BJ (cell line): ENCODE measurements at regions not wholly inside any gene's neighbourhood (a gene's known extent, or its start where the extent isn't known, plus 50 kb on each side); places are given as distances from the start of the nearest gene placed in this dataset.

Experiments used
- CTCF ChIA-PET: fragments of 350-600 bp; formaldehyde crosslinking; extraction: SDS; loops from one replicate; lab custom pipeline; 2021; ENCODE audit warnings: antibody characterized with exemption, inconsistent platforms; lab: Yijun Ruan, JAX
- POLR2A ChIA-PET: fragments of 300-600 bp; sonication (Branson Sonifier 250); formaldehyde crosslinking; extraction: SDS; loops from one replicate; lab custom pipeline; 2021; ENCODE audit warnings: antibody characterized with exemption; lab: Charles Lee
- DNase-seq: peaks from one replicate; pipeline ENCODE4 v3.0.0-alpha.2; 2011; ENCODE audit warnings: low read depth
- H3K27me3 ChIP-seq: 2 replicates; pipeline ENCODE4 v1.6.0; 2011; ENCODE audit warnings: low read length; ENCODE audit not compliant: control insufficient read depth, insufficient read depth
- H3K36me3 ChIP-seq: 2 replicates; pipeline ENCODE4 v1.5.1; 2011; ENCODE audit warnings: low read length; ENCODE audit not compliant: control insufficient read depth, insufficient read depth
- H3K4me3 ChIP-seq: 2 replicates; pipeline ENCODE4 v1.5.1; 2011; ENCODE audit warnings: low read depth, mild to moderate bottlenecking, control low read depth, low read length
- CTCF ChIP-seq: IDR thresholded peaks from 2 replicates; pipeline ENCODE4 v1.5.1; 2011; ENCODE audit warnings: low read depth, mild to moderate bottlenecking, control low read depth, inconsistent platforms, low read length, moderate library complexity; ENCODE audit not compliant: insufficient read depth

- no peak for TF ChIP-seq CTCF
- Histone ChIP-seq H3K27me3 (no peaks in the 10 kb centered on the region), H3K36me3 (no peaks in the 10 kb centered on the region), H3K4me3 (no peak overlapping the region)
- CTCF ChIA-PET, result interaction anchor here (0.6 kb wide), 1 partner anchor 91 kb away, joined by 3 read pairs; no protein-coding TSS in a partner anchor
- POLR2A ChIA-PET, result no interaction called here
- no peak for DNase-seq
These were observed 141.9 kb upstream of the LRRC7 start for GRCh38 chr1:69425871-69426270.

GRCh38 chr1:69426401-69426800 is 141.3 kb upstream of the LRRC7 start:
- ChIA-PET POLR2A (no interaction called here), CTCF (interaction anchor here (0.6 kb wide), 1 partner anchor 90 kb away, joined by 3 read pairs; no protein-coding TSS in a partner anchor)
- Histone ChIP-seq H3K4me3 (no peak overlapping the region), H3K36me3 (no peaks in the 10 kb centered on the region), H3K27me3 (no peaks in the 10 kb centered on the region)
- no peak for TF ChIP-seq CTCF
- no peak for DNase-seq

GRCh38 chr1:69433073-69433472 is 134.6 kb upstream of the LRRC7 start:
- TF ChIP-seq CTCF, result no peak
- Histone ChIP-seq H3K27me3 (no peaks in the 10 kb centered on the region), H3K36me3 (no peaks in the 10 kb centered on the region), H3K4me3 (no peak overlapping the region)
- ChIA-PET POLR2A (no interaction called here), CTCF (no interaction called here)
- no peak for DNase-seq

GRCh38 chr1:69436151-69436550 is 131.6 kb upstream of the LRRC7 start:
- POLR2A ChIA-PET, result no interaction called here
- Histone ChIP-seq H3K27me3 (no peaks in the 10 kb centered on the region), H3K4me3 (no peak overlapping the region), H3K36me3 (no peaks in the 10 kb centered on the region)
- CTCF ChIA-PET, result no interaction called here
- no peak for TF ChIP-seq CTCF
- DNase-seq, result no peak

GRCh38 chr1:69438056-69438795 is 129.5 kb upstream of the LRRC7 start:
- no peaks in the 10 kb centered on the region for H3K27me3 ChIP-seq
- no peaks in the 10 kb centered on the region for H3K36me3 ChIP-seq
- ChIA-PET POLR2A (no interaction called here), CTCF (interaction anchor here (1.1 kb wide), 1 partner anchor 300 kb away, joined by 5 read pairs; no protein-coding TSS in a partner anchor)
- DNase-seq, result no peak
- no peak for TF ChIP-seq CTCF
- no peak overlapping the region for H3K4me3 ChIP-seq
